ENCODE measurements at regions not wholly inside any gene's neighbourhood (a gene's known extent, or its start where the extent isn't known, plus 50 kb on each side); places are given as distances from the start of the nearest gene placed in this dataset.

- no peak for TF ChIP-seq ZBTB11 (CRISPR knock-in tag; IDR thresholded peaks at IDR 0.05)
Measured at GRCh38 chr2:67857836-67858235, 205.0 kb downstream of the C1D start (continued).

- ATAC-seq, result no peak
- H3K9ac ChIP-seq (ENCODE audit: control insufficient read depth, insufficient read depth, low read length), result no peak overlapping the region
- whole genome bisulfite sequencing (ENCODE audit: insufficient coverage, insufficient replicate concordance, low lambda C conversion rate, missing lambda C conversion rate), result 25% methylated on average over 3 of the region's 3 CpGs
- no peaks in the 10 kb centered on the region for H4K20me1 ChIP-seq (ENCODE audit: control insufficient read depth, insufficient read depth)
- H3K79me2 ChIP-seq (ENCODE audit: control insufficient read depth, insufficient read depth, low read length), result no peaks in the 10 kb centered on the region
- no peaks in the 10 kb centered on the region for H3K4me1 ChIP-seq (ENCODE audit: control insufficient read depth, insufficient read depth, low read length)
- ChIA-PET RAD21 (ENCODE audit: unreplicated experiment) (interaction anchor here (1.6 kb wide), 1 partner anchor 10 kb away, joined by 6 read pairs; no protein-coding TSS in a partner anchor), CTCF (interaction anchor here (2.0 kb wide), 1 partner anchor 13 kb away, joined by 6 read pairs; no protein-coding TSS in a partner anchor), SMC1A (ENCODE audit: uncharacterized antibody, unreplicated experiment) (no interaction called here), POLR2A (no interaction called here)
- in situ Hi-C loops (cut with MboI), result no loop called here
- H3K9me3 ChIP-seq (replicated peaks; ENCODE audit: control insufficient read depth, insufficient read depth, low read length), result no peaks in the 10 kb centered on the region
- H3K4me3 ChIP-seq, result no peak overlapping the region
- no TSS peak for BruUV-seq (replicated peaks)
- no peak for FAIRE-seq
- no peak overlapping the region for H3K27ac ChIP-seq (ENCODE audit: control insufficient read depth, insufficient read depth)
- H2AFZ ChIP-seq (ENCODE audit: control insufficient read depth, low read depth, low read length), result no peak overlapping the region
- intact Hi-C loops (cut with micrococcal nuclease; ENCODE audit: unreplicated experiment), result no loop called here
- H3K36me3 ChIP-seq (ENCODE audit: control insufficient read depth in 2 of 2, insufficient read depth in 2 of 2, low read length in 1 of 2), result no peaks in the 10 kb centered on the region
- no peak overlapping the region for H3K4me2 ChIP-seq (ENCODE audit: control insufficient read depth, insufficient read depth)
- H3K27me3 ChIP-seq (replicated peaks in 1 of 2; ENCODE audit: control insufficient read depth in 2 of 2, insufficient read depth in 2 of 2, low read length in 1 of 2), result no peaks in the 10 kb centered on the region
- no peak for DNase-seq (ENCODE audit: low read depth, low spot score)
- TF ChIP-seq ELK1 (IDR thresholded peaks at IDR 0.05; ENCODE audit: low read depth, low read length) (no peak), MYB (IDR thresholded peaks at IDR 0.05; ENCODE audit: borderline replicate concordance, low read depth, low read length) (no peak), PAX8 (IDR thresholded peaks at IDR 0.05) (no peak), IRF5 (IDR thresholded peaks at IDR 0.05; ENCODE audit: borderline replicate concordance) (no peak), CREB1 (IDR thresholded peaks at IDR 0.05; ENCODE audit: low read depth) (no peak), SPI1 (IDR thresholded peaks at IDR 0.05; ENCODE audit: borderline replicate concordance, insufficient read depth, low read depth, low read length) (no peak), KDM1A (IDR thresholded peaks at IDR 0.05; ENCODE audit: borderline replicate concordance) (no peak), MYC (IDR thresholded peaks at IDR 0.05; ENCODE audit: insufficient read depth, insufficient read length, insufficient replicate concordance, low read length, severe bottlenecking) (no peak), SMARCA5 (IDR thresholded peaks at IDR 0.05) (no peak), MXI1 (IDR thresholded peaks at IDR 0.05; ENCODE audit: low read depth, low read length) (no peak), WRNIP1 (IDR thresholded peaks at IDR 0.05; ENCODE audit: borderline replicate concordance, low read depth, low read length) (no peak), ATF3 (IDR thresholded peaks at IDR 0.05; ENCODE audit: borderline replicate concordance, extremely low read depth, low read depth, low read length) (no peak), SREBF1 (IDR thresholded peaks at IDR 0.05; ENCODE audit: low read length) (no peak), NFYB (IDR thresholded peaks at IDR 0.05; ENCODE audit: insufficient read depth, low read depth, low read length) (no peak), IRF3 (IDR thresholded peaks at IDR 0.05) (no peak)
Measured at GRCh38 chr2:67858886-67859285, 203.9 kb downstream of the C1D start.

Measured in GM12878 (cell line).